Thoracic aorta (tissue), 2 donors: ENCODE measurements at regions not wholly inside any gene's neighbourhood (a gene's known extent, or its start where the extent isn't known, plus 50 kb on each side); places are given as distances from the start of the nearest gene placed in this dataset.

Source experiments
- ATAC-seq: fragments of 150-250 bp; one replicate; pipeline ENCODE4 v1.8.0; 2017; ENCODE audit warnings: low read depth; ENCODE audit not compliant: insufficient number of reproducible peaks, low FRiP score
- DNase-seq: peaks from one replicate; pipeline ENCODE4 v3.0.0-alpha.2; 2020; ENCODE audit warnings: low spot score
- H3K27ac ChIP-seq, 2 donors: fragments of 200-600 bp; sonication (generic); 1 replicate in 1 of 2; 2 replicates in 1 of 2; pipeline ENCODE4 v1.5.1; 2016; ENCODE audit warnings: mild to moderate bottlenecking in 2 of 2, moderate library complexity in 2 of 2
- H3K27me3 ChIP-seq: fragments of 200-600 bp; sonication (generic); replicated peaks from 2 replicates; pipeline ENCODE4 v1.6.0; 2016; ENCODE audit warnings: mild to moderate bottlenecking; ENCODE audit not compliant: insufficient read depth
- H3K36me3 ChIP-seq: fragments of 200-600 bp; sonication (generic); one replicate; pipeline ENCODE4 v1.5.1; 2016
- H3K4me1 ChIP-seq, 2 donors: fragments of 200-600 bp; sonication (generic); 1 replicate in 1 of 2; 2 replicates in 1 of 2; pipeline versions ENCODE4 v1.5.1 to v1.6.0; 2016; ENCODE audit warnings: low read depth in 2 of 2, mild to moderate bottlenecking in 1 of 2; ENCODE audit not compliant: control insufficient read depth in 1 of 2
- H3K4me3 ChIP-seq: fragments of 200-600 bp; sonication (generic); 2 replicates; pipeline ENCODE4 v1.5.1; 2016; ENCODE audit warnings: mild to moderate bottlenecking
- H3K9me3 ChIP-seq: fragments of 200-600 bp; sonication (generic); 2 replicates; pipeline ENCODE4 v1.5.1; 2016
- TF ChIP-seq, protein P1 (sequence below): fragments of 200-600 bp; sonication (generic); IDR thresholded peaks from one replicate; pipeline ENCODE4 v1.5.1; 2019; ENCODE audit warnings: antibody characterized with exemption

DNA sequence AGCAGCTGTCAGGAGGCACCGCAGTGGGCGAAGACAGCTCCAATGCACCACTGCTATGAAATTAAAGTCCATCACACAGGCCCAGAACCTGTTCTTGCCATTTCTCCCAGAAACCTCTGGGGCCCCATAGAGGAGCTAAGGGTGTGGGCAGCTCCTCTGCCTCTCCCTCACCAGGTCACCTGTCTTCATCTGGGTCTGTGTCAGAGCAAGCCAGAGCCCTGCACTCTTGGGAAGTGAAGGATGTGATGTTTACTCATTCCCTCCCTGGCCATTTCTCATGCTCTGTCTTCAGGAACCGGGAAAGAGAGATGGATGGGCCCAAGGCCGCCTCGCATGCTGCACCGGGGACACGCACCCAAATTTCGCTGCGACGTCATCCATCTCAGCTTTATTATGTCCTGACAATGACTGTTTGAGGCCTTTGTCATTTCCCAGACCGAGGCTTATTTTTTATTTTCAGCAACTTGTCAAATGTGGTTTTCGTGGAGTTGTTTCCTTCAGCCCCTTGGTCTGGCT, 216.1 kb downstream of the NPHP4 start:
- ATAC-seq (no peak), DNase-seq (no peak)
- H3K36me3 ChIP-seq, result no peaks in the 10 kb centered on the region
- TF ChIP-seq, protein P1, sequence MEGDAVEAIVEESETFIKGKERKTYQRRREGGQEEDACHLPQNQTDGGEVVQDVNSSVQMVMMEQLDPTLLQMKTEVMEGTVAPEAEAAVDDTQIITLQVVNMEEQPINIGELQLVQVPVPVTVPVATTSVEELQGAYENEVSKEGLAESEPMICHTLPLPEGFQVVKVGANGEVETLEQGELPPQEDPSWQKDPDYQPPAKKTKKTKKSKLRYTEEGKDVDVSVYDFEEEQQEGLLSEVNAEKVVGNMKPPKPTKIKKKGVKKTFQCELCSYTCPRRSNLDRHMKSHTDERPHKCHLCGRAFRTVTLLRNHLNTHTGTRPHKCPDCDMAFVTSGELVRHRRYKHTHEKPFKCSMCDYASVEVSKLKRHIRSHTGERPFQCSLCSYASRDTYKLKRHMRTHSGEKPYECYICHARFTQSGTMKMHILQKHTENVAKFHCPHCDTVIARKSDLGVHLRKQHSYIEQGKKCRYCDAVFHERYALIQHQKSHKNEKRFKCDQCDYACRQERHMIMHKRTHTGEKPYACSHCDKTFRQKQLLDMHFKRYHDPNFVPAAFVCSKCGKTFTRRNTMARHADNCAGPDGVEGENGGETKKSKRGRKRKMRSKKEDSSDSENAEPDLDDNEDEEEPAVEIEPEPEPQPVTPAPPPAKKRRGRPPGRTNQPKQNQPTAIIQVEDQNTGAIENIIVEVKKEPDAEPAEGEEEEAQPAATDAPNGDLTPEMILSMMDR, result no peak
- H3K9me3 ChIP-seq, result no peaks in the 10 kb centered on the region
- no peaks in the 10 kb centered on the region for H3K4me1 ChIP-seq
- no peak overlapping the region for H3K27ac ChIP-seq
- H3K4me3 ChIP-seq, result no peak overlapping the region
- no peaks in the 10 kb centered on the region for H3K27me3 ChIP-seq

DNA sequence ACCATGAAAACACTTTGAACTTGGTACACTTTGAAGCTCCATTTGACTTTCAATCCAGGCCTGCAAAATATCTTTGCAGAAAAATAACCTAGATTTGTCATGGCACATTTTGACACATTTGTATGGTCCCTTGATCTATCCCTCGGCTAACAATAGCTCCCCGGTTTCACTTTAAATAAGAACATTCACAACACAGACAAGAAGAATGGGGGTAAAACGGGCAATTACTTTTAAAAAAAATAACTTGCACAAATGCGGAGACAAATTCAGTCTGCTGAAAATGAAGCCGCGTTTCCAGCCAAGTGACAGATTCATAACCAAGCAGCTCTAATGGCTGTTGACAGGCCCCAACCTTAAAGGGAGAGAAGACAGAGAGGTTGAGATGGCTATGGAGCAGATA, 218.2 kb downstream of the NPHP4 start:
- TF ChIP-seq, protein P1, result no peak
- no peaks in the 10 kb centered on the region for H3K27me3 ChIP-seq

DNA sequence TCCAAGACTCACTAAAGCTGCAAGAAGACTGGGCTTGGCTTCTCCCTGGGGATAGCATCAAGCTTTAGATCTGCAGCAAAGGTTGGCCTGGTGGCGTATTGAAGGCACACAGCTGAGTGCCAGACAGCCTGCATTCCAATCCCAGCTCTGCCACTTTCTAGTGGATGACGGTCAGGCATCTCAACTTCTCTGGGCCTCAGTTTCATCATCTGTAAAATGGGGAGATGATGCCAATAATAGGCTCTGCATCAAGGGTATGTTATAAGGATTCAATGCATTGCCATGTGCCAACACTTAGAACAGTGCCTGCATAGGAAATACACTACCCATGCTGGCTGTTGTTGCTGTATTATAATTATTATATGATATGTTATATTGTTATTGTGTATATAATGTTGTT, 220.4 kb downstream of the NPHP4 start:
- Histone ChIP-seq H3K27me3 (no peaks in the 10 kb centered on the region), H3K27ac (no peak overlapping the region), H3K9me3 (no peaks in the 10 kb centered on the region), H3K4me1 (no peaks in the 10 kb centered on the region), H3K4me3 (no peak overlapping the region), H3K36me3 (no peaks in the 10 kb centered on the region)
- DNase-seq (no peak), ATAC-seq (no peak)
- TF ChIP-seq, protein P1, result no peak

More for the DNA sequence above, 218.2 kb downstream of the NPHP4 start:
- Histone ChIP-seq H3K9me3 (no peaks in the 10 kb centered on the region), H3K4me3 (no peak overlapping the region), H3K27ac (no peak overlapping the region), H3K4me1 (no peaks in the 10 kb centered on the region), H3K36me3 (no peaks in the 10 kb centered on the region)
- ATAC-seq (no peak), DNase-seq (no peak)

DNA sequence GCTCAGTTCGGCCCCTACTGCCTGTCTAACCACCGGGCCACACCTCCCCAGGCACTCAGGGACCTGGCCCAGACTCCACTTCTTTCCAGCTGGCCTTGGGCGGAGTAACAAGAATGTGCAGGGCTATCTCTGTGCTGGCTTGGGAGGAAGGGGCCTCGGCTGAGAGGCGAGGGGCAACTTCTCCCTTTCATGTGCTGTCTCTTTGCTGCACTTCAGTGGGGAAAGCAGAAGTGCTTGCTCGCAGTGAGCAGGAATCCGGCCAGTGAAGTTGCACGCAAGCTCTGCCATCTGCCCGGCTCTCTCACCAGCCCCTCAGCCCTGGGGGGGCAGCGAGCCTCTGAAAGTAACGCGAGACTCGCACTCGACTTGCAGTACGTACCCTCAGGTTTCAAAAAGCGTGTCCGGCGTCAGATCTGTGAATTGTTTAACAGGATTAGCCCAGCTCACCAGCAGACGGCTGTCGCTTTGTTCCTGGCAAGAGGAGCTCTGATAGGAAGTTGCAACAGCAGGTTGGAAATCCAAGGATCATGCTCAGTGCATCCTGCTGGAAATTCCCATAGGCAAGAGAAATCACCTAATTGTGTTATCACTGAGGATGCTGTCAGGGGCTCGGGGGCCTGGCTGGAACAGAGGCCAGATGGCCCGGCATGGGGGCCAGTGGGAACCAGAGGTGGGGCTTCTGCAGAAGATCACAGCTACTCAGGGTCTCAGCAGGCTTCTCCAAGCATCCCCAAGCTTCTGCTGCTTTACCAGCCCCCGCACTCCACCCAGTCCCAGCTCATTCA, 221.1 kb downstream of the NPHP4 start:
- H3K27ac ChIP-seq, result no peak overlapping the region
- H3K9me3 ChIP-seq, result no peaks in the 10 kb centered on the region
- no peak for DNase-seq
- H3K36me3 ChIP-seq, result no peaks in the 10 kb centered on the region
- H3K4me3 ChIP-seq, result peak overlapping the region; percentile 21
- no peak for ATAC-seq
- TF ChIP-seq, protein P1, result no peak
- no peaks in the 10 kb centered on the region for H3K27me3 ChIP-seq
- H3K4me1 ChIP-seq, result no peaks in the 10 kb centered on the region

DNA sequence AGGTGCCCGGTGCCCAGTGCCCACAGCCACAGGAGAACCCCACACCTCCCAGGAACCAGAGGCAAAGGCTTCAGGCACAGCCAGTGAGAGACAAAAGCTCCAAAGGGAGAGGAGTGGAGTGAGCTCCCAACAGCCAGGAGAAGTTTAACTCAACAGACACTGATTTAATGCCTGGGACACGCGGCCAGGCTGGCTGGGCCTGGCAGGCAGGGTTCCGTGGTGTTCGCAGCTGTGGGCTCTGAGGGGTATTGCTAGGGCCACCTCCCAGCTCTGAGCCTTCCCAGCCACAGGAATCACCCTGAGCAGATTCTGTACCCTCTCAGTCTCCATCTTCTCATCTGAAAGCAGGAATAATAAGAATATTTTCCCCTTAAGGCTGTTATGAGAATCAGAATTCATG, 222.5 kb downstream of the NPHP4 start:
- no peaks in the 10 kb centered on the region for H3K27me3 ChIP-seq
- no peaks in the 10 kb centered on the region for H3K36me3 ChIP-seq
- no peaks in the 10 kb centered on the region for H3K9me3 ChIP-seq
- H3K4me1 ChIP-seq, result no peaks in the 10 kb centered on the region
- no peak for DNase-seq
- H3K4me3 ChIP-seq, result no peak overlapping the region
- TF ChIP-seq, protein P1, result no peak
- no peak for ATAC-seq
- no peak overlapping the region for H3K27ac ChIP-seq
